Retina (tissue), 1 donor: ENCODE measurements at regions not wholly inside any gene's neighbourhood (a gene's known extent, or its start where the extent isn't known, plus 50 kb on each side); places are given as distances from the start of the nearest gene placed in this dataset.

Experiments
- DNase-seq: peaks from one replicate; pipeline ENCODE4 v3.0.0-alpha.2; 2016

GRCh38 chr10:60728056-60728455 lies 50.2 kb upstream of the CDK1 start:
- no peak for DNase-seq

- DNase-seq, result no peak
Observed at GRCh38 chr10:60726257-60726656, 52.0 kb upstream of the CDK1 start.

- no peak for DNase-seq
Observed at GRCh38 chr10:60722623-60723022, 55.7 kb upstream of the CDK1 start.

GRCh38 chr10:60719721-60720120 lies 58.6 kb upstream of the CDK1 start:
- no peak for DNase-seq

GRCh38 chr10:60718886-60719285 lies 59.4 kb upstream of the CDK1 start:
- DNase-seq, result no peak

- no peak for DNase-seq
Observed at GRCh38 chr10:60717852-60718251, 60.4 kb upstream of the CDK1 start.

GRCh38 chr10:60714233-60714632 lies 64.0 kb upstream of the CDK1 start:
- DNase-seq, result no peak

- no peak for DNase-seq
Observed at GRCh38 chr10:60711496-60711895, 66.8 kb upstream of the CDK1 start.

GRCh38 chr10:60710041-60710440 lies 68.2 kb upstream of the CDK1 start:
- DNase-seq, result no peak

GRCh38 chr10:60708666-60709065 lies 69.6 kb upstream of the CDK1 start:
- no peak for DNase-seq

GRCh38 chr10:60707841-60708240 lies 70.4 kb upstream of the CDK1 start:
- no peak for DNase-seq

GRCh38 chr10:60706146-60706545 lies 72.1 kb upstream of the CDK1 start:
- DNase-seq, result no peak

- DNase-seq, result no peak
Observed at GRCh38 chr10:60705376-60705775, 72.9 kb upstream of the CDK1 start.

- DNase-seq, result no peak
Observed at GRCh38 chr10:60704471-60704870, 73.8 kb upstream of the CDK1 start.

- no peak for DNase-seq
Observed at GRCh38 chr10:60703266-60704041, 74.8 kb upstream of the CDK1 start.

- DNase-seq, result no peak
Observed at GRCh38 chr10:60687679-60688078, 90.6 kb upstream of the CDK1 start.

GRCh38 chr10:60684091-60684490 lies 94.2 kb upstream of the CDK1 start:
- no peak for DNase-seq

GRCh38 chr10:60681103-60681502 lies 97.2 kb upstream of the CDK1 start:
- DNase-seq, result no peak

GRCh38 chr10:60679388-60679990 lies 98.8 kb upstream of the CDK1 start:
- DNase-seq, result no peak

GRCh38 chr10:60678978-60679377 lies 99.3 kb upstream of the CDK1 start:
- no peak for DNase-seq

- DNase-seq, result no peak
Observed at GRCh38 chr10:60677531-60678129, 100.6 kb upstream of the CDK1 start.

- DNase-seq, result no peak
Observed at GRCh38 chr10:60675236-60675635, 103.0 kb upstream of the CDK1 start.

GRCh38 chr10:60669501-60669900 lies 108.8 kb upstream of the CDK1 start:
- DNase-seq, result no peak

- DNase-seq, result no peak
Observed at GRCh38 chr10:60666221-60666620, 112.1 kb upstream of the CDK1 start.
